Keratinocyte (primary cell): ENCODE measurements at regions not wholly inside any gene's neighbourhood (a gene's known extent, or its start where the extent isn't known, plus 50 kb on each side); places are given as distances from the start of the nearest gene placed in this dataset.

Experiments
- DNase-seq: peaks from one replicate; pipeline ENCODE4 v3.0.0-alpha.2; 2011; ENCODE audit warnings: low read depth, missing footprints, low spot score
- FAIRE-seq: peaks from 2 replicates; lab custom pipeline; 2011; peaks lifted over from hg19 to GRCh38; lab: Jason Lieb, UNC
- H2AFZ ChIP-seq: 2 replicates; pipeline ENCODE4 v1.6.0; 2012; ENCODE audit warnings: low read length, control low read depth, inconsistent platforms; ENCODE audit not compliant: control insufficient read depth
- H3K27ac ChIP-seq: 2 replicates; pipeline ENCODE4 v1.5.1; 2011; ENCODE audit warnings: low read length; ENCODE audit not compliant: control insufficient read depth, insufficient read depth
- H3K27me3 ChIP-seq: 3 replicates; pipeline ENCODE4 v1.6.0; 2011; ENCODE audit warnings: low read length; ENCODE audit not compliant: control insufficient read depth, insufficient read depth; ENCODE audit errors: extremely low read depth
- H3K36me3 ChIP-seq, 2 experiments: 2 replicates in 1 of 2; 3 replicates in 1 of 2; pipeline ENCODE4 v1.5.1; 2011; ENCODE audit warnings: low read length in 2 of 2, mild to moderate bottlenecking in 1 of 2; ENCODE audit not compliant: control insufficient read depth in 2 of 2, insufficient read depth in 2 of 2; ENCODE audit errors: extremely low read depth in 1 of 2
- H3K4me1 ChIP-seq: 3 replicates; pipeline ENCODE4 v1.5.1; 2011; ENCODE audit warnings: low read length; ENCODE audit not compliant: control insufficient read depth, insufficient read depth; ENCODE audit errors: extremely low read depth
- H3K4me2 ChIP-seq: 3 replicates; pipeline ENCODE4 v1.6.0; 2011; ENCODE audit warnings: low read depth, low read length; ENCODE audit not compliant: control insufficient read depth, insufficient read depth; ENCODE audit errors: extremely low read depth
- H3K4me3 ChIP-seq, 3 experiments: fragments of 200-600 bp in 1 of 3; sonication (generic) in 1 of 3; 2 replicates in 2 of 3; 3 replicates in 1 of 3; pipeline ENCODE4 v1.5.1; 2011 to 2016; ENCODE audit warnings: low read length in 3 of 3, mild to moderate bottlenecking in 3 of 3, control low read depth in 2 of 3, inconsistent platforms in 1 of 3, low read depth in 1 of 3, mixed read lengths in 1 of 3, mixed run types in 1 of 3, moderate library complexity in 1 of 3; ENCODE audit not compliant: control insufficient read depth in 2 of 3, insufficient read depth in 2 of 3; ENCODE audit errors: extremely low read depth in 1 of 3
- H3K79me2 ChIP-seq: 2 replicates; pipeline ENCODE4 v1.6.0; 2012; ENCODE audit warnings: low read length; ENCODE audit not compliant: control insufficient read depth, insufficient read depth
- H3K9ac ChIP-seq: 3 replicates; pipeline ENCODE4 v1.6.0; 2011; ENCODE audit warnings: low read length; ENCODE audit not compliant: control insufficient read depth, insufficient read depth; ENCODE audit errors: extremely low read depth
- H3K9me1 ChIP-seq: 3 replicates; pipeline ENCODE4 v1.6.0; 2011; ENCODE audit warnings: low read length; ENCODE audit not compliant: control insufficient read depth, insufficient read depth; ENCODE audit errors: extremely low read depth
- H3K9me3 ChIP-seq: 2 replicates; pipeline ENCODE4 v1.5.1; 2012; ENCODE audit warnings: low read depth, low read length; ENCODE audit not compliant: control insufficient read depth
- H4K20me1 ChIP-seq: 3 replicates; pipeline ENCODE4 v1.6.0; 2011; ENCODE audit warnings: low read length; ENCODE audit not compliant: control insufficient read depth, insufficient read depth; ENCODE audit errors: extremely low read depth
- EZH2 ChIP-seq: IDR thresholded peaks from one replicate; pipeline ENCODE4 v1.6.1; 2012; ENCODE audit warnings: inconsistent platforms, mild to moderate bottlenecking, low read length, moderate library complexity
- dilution Hi-C: fragments of 300-500 bp; cut with MboI; formaldehyde crosslinking; loops from one replicate; pipeline ENCODE4 v1.7.0; 2020; ENCODE audit warnings: low sequenced_read_pairs; ENCODE audit not compliant: extremely low pct_ligation_motif_present
- TF ChIP-seq, protein P1 (sequence below), 3 experiments: IDR thresholded peaks in 1 of 3; conservative IDR thresholded peaks in 1 of 3; optimal IDR thresholded peaks in 1 of 3; 2 replicates in 2 of 3; 3 replicates in 1 of 3; pipeline versions ENCODE3 to v1.5.1; 2011; ENCODE audit warnings: low read length in 3 of 3, mild to moderate bottlenecking in 3 of 3, moderate library complexity in 2 of 3, control low read depth in 1 of 3, inconsistent platforms in 1 of 3; ENCODE audit not compliant: insufficient read depth in 2 of 3; ENCODE audit errors: extremely low read depth in 1 of 3

DNA sequence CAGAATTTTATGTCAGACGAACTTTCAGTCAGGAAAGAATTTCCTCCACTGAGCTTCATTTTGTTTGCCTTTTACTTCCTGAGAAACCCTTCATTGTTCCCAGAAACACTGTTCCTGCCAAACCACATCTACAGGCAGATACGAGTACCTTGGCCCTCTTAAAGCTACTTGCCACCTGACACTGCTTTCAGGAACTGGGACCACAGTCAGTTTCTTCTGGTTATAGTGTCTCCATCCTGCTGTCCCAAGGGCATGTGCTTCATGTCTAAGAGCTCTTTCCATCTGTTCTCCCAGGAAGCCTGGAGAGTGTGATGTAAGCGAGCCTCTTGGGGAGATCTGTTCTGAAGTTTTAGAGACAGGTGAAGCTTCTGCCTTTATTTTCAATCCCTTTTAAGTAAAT lies 161.7 kb upstream of the PLEKHA5 start:
- Histone ChIP-seq H3K9me3 (no peaks in the 10 kb centered on the region), H3K27me3 (no peaks in the 10 kb centered on the region), H3K36me3 (no peaks in the 10 kb centered on the region), H3K27ac (no peak overlapping the region), H3K79me2 (no peaks in the 10 kb centered on the region), H3K4me2 (no peak overlapping the region), H3K9me1 (no peaks in the 10 kb centered on the region), H3K4me3 (no peak overlapping the region), H4K20me1 (no peaks in the 10 kb centered on the region), H3K9ac (no peak overlapping the region), H2AFZ (no peak overlapping the region), H3K4me1 (no peaks in the 10 kb centered on the region)
- FAIRE-seq (no peak), DNase-seq (no peak)
- dilution Hi-C loops, result no loop called here
- TF ChIP-seq, protein P1, sequence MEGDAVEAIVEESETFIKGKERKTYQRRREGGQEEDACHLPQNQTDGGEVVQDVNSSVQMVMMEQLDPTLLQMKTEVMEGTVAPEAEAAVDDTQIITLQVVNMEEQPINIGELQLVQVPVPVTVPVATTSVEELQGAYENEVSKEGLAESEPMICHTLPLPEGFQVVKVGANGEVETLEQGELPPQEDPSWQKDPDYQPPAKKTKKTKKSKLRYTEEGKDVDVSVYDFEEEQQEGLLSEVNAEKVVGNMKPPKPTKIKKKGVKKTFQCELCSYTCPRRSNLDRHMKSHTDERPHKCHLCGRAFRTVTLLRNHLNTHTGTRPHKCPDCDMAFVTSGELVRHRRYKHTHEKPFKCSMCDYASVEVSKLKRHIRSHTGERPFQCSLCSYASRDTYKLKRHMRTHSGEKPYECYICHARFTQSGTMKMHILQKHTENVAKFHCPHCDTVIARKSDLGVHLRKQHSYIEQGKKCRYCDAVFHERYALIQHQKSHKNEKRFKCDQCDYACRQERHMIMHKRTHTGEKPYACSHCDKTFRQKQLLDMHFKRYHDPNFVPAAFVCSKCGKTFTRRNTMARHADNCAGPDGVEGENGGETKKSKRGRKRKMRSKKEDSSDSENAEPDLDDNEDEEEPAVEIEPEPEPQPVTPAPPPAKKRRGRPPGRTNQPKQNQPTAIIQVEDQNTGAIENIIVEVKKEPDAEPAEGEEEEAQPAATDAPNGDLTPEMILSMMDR (optimal IDR thresholded peaks at IDR 0.05 in 1 of 3, IDR thresholded peaks at IDR 0.05 in 1 of 3, conservative IDR thresholded peaks at IDR 0.05 in 1 of 3; ENCODE audit: extremely low read depth in 1 of 3, insufficient read depth in 2 of 3, low read length in 3 of 3), result no peak
- no peak for TF ChIP-seq EZH2

DNA sequence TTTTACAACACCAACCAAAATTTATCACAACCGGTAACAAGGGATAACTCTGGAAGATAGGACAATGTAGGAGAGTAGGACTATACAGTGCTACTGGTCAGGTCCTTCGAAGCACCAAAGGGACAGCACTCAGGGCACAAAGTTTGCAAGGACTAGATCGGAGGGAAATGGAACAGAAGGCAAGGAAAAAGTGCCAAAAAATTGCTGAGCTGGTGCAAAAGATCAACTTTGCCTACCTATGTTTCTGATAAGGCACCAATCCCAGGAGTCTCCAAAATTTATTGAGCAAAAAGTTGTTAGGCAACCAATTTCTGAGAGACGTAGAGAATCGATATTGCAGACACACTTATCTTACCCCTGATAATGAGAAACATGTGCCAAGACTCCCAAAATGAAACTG lies 160.0 kb upstream of the PLEKHA5 start:
- DNase-seq, result no peak
- Histone ChIP-seq H3K27me3 (no peaks in the 10 kb centered on the region), H4K20me1 (no peaks in the 10 kb centered on the region), H3K4me2 (no peak overlapping the region), H3K9me3 (no peaks in the 10 kb centered on the region), H3K27ac (no peak overlapping the region), H3K9ac (no peak overlapping the region), H3K4me1 (no peaks in the 10 kb centered on the region), H3K4me3 (no peak overlapping the region), H2AFZ (no peak overlapping the region), H3K9me1 (no peaks in the 10 kb centered on the region), H3K36me3 (no peaks in the 10 kb centered on the region), H3K79me2 (no peaks in the 10 kb centered on the region)
- FAIRE-seq, result no peak
- TF ChIP-seq EZH2, result no peak
- TF ChIP-seq, protein P1 (optimal IDR thresholded peaks at IDR 0.05 in 1 of 3, IDR thresholded peaks at IDR 0.05 in 1 of 3, conservative IDR thresholded peaks at IDR 0.05 in 1 of 3; ENCODE audit: extremely low read depth in 1 of 3, insufficient read depth in 2 of 3, low read length in 3 of 3), result no peak
- dilution Hi-C loops, result no loop called here
